Superior temporal gyrus (tissue), 1 donor: ENCODE measurements at regions not wholly inside any gene's neighbourhood (a gene's known extent, or its start where the extent isn't known, plus 50 kb on each side); places are given as distances from the start of the nearest gene placed in this dataset.
"Not testable (repeated sequence)": the region's sequence is repeated elsewhere in the genome, so short reads cannot be mapped to it uniquely, and the experiment has no call there.

Experiments
- DNase-seq: peaks from one replicate; pipeline ENCODE4 v3.0.0-alpha.2; 2016; ENCODE audit errors: extremely low spot score

GRCh38 chr10:3961082-3961481 lies 176.1 kb upstream of the KLF6 start:
- DNase-seq: no peak

- DNase-seq: no peak
Measured at GRCh38 chr10:3960496-3960895, 175.5 kb upstream of the KLF6 start.

GRCh38 chr10:3959370-3960325 lies 174.6 kb upstream of the KLF6 start:
- DNase-seq: no peak

- DNase-seq: no peak
Measured at GRCh38 chr10:3958472-3958996, 173.5 kb upstream of the KLF6 start.

GRCh38 chr10:3955955-3956617 lies 171.1 kb upstream of the KLF6 start:
- DNase-seq: no peak

GRCh38 chr10:3955493-3955892 lies 170.5 kb upstream of the KLF6 start:
- DNase-seq: no peak

GRCh38 chr10:3954615-3955014 lies 169.6 kb upstream of the KLF6 start:
- no peak for DNase-seq

DNA sequence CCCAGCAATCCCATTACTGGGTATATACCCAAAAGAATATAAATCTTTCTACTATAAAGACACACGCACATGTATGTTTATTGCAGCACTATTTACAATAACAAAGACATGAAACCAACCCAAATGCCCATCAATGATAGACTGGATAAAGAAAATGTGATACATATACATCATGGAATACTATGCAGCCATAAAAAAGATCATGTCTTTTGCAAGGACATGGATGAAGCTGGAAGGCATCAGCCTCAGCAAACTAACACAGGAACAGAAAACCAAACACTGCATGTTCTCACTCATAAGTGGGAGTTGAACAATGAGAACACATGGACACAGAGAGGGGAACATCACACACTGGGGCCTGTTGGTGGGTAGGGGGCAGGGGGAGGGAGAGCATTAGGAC lies 169.0 kb upstream of the KLF6 start:
- DNase-seq: not testable (repeated sequence)

- DNase-seq: no peak
Measured at GRCh38 chr10:3951993-3952392, 167.0 kb upstream of the KLF6 start.

- DNase-seq: no peak
Measured at GRCh38 chr10:3950676-3951275, 165.8 kb upstream of the KLF6 start.

DNA sequence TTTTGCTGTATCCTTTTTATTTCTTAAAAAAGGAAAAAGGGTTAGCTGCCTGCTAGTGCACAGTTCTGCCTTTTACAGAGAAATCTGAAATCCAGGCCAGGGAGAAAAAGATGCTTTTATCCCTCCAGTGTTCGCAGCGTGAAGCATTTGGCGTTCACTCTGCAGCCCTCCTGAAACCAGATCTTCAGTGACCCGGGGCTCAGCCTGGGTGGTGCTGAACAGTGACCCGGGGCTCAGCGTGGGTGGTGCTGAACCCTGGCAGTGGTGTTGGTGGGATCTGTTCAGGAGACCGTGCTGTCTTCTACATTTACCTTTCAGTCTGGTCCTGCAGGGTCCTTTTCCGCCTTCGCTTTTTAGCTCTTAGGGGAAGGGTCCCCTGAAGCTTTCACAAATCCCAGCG lies 164.7 kb upstream of the KLF6 start:
- DNase-seq: no peak

- DNase-seq: no peak
Measured at GRCh38 chr10:3948843-3949242, 163.8 kb upstream of the KLF6 start.

DNA sequence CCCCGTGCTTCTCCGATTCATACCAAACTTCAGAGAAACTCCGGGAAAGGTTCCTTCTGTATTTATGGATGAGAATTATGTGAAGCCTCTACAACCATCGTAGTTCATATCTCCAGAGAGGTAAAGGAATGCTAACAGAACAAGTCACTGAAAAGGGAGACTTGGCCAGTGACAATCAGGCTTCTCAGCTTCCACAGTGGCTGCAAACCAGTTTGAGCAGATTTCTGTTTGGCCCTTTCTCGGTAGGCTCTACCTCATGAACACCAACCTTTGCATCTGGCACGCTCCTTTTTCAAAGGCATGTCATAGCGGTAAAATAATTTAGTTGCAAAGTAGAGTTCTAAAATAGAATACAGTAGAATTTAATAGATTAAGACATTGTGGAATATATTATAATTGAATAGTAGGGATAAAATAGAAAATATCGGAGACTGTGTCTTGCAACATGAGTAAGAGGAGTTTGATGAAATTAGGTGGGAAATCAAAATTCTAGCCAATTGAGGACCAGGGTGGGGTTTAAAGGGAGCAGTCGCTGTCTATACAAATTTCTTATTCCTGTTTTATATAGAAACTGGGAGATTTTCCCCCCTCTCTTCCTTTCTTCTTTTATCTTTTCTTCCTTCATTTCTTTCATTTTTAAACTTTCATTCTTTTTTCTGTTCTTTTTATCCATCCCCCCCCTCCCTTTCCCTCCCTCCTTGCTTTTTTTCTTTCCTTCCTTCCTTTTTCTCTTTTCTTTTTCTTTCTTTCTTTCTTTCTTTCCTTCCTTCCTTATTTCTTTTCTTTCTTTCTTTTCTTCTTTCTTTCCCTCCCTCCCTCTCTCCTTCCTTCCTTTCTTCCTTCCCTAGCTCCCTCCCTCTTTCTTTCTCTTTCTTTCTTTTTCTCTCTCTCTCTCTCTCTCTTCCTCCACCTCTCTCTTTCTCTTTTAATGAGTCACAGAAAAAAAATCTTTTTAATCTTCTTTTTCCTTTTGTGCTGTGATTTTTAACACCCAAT lies 161.5 kb upstream of the KLF6 start:
- DNase-seq: no peak

DNA sequence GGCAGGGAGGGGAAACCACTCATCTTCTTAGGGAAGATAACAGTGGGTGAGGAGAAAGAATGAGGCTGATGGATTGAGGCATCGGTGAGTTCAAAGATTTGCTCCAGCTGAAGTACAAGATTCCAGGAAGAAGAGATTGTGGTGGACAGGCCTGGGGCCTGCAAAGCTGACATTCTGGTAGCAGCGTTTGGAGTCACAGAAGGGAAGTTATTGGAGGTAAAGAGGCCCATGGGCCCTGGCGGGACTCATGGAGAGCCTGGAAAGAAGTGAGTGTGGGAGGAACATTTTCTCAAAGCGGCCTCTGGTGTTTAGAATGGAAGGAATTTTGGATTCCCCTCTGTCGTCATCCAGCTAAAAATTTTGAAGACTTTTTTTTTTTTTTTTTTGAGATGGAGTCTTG lies 160.0 kb upstream of the KLF6 start:
- no peak for DNase-seq

DNA sequence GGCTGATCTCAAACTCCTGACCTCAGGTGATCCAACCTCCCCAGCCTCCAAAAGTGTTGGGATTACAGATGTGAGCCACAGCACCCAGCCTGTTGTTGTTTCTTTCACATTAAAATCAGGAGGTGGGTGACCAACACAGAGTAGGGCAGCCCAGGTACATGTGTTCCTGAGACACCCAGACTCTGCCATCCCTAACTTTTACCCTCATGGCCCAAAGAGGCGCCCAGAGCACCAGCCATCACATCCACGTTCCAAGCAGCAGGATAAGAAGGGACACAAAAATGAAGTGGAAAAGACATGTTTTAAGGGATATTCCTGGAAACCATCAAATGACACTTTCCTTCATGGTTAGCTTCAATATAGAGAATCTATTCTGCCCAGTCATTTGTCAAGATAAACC lies 159.6 kb upstream of the KLF6 start:
- no peak for DNase-seq

DNA sequence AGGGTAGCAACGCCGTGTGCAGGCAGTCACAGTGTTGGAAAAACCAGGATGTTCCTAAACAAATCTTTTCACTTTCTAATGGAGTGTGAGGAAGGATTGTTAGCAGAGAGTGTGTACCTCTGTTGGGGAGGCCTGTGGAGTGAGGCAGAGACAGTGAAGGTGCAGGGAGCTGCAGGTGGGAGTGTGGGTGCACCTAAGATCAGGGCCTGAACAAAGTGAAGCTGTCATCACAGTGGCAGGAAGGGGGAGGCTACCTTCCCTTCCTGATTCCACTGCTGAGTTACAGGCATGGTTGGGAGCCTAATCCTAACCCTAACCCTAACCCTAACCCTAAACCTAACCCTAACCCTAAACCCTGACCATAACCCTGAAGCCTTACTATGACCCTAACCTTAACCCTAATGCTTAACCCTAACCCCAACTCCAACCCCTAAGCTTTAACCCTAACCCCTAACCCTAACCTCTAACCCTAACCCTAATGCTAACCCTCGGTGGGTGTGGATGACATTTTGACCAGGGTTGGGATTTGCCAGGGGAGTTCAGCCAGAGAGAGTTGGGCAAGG lies 158.8 kb upstream of the KLF6 start:
- no peak for DNase-seq

DNA sequence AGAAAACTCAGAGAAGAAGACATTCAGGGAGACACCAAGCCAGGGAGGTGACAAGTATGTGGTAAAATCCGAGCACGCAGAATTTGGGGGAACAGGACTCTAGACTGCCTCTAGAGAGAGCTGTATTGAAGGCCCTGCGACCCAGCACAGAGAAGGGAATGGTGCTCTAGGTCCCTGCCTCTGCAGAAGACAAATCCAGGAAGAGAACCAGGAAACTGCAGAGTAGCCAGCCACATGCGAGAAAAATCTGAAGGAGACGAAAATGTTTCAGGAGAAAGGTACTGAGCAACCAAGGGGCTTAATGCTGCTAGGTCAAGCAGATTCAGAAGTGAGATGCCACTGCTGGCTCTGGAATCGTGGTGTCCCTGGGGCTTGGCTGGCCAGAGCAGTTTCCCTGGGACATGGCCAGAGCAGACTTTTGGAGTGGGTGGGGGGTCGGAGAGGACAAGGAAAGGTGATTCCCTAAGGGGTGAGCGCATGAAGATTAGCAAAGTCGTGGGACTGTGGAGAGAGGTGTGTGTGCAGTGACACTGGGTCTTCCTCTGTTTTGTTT lies 158.0 kb upstream of the KLF6 start:
- DNase-seq: no peak

DNA sequence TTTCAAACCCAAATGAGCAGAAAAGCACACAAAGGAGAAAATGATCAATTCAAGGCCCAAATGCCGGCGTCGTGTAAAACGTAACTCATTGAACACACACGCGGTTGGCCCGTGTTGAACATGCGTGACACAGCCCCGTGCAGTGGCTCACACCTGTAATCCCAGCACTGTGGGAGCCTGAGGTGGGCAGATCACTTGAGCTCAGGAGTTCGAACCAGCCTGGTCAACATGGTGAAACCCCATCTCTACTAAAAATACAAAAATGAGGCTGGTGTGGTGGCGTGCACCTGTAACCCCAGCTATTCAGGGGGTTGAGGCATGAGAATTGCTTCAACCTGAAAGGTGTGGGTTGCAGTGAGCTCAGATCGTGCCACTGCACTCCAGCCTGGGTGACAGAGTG lies 156.7 kb upstream of the KLF6 start:
- DNase-seq: no peak

DNA sequence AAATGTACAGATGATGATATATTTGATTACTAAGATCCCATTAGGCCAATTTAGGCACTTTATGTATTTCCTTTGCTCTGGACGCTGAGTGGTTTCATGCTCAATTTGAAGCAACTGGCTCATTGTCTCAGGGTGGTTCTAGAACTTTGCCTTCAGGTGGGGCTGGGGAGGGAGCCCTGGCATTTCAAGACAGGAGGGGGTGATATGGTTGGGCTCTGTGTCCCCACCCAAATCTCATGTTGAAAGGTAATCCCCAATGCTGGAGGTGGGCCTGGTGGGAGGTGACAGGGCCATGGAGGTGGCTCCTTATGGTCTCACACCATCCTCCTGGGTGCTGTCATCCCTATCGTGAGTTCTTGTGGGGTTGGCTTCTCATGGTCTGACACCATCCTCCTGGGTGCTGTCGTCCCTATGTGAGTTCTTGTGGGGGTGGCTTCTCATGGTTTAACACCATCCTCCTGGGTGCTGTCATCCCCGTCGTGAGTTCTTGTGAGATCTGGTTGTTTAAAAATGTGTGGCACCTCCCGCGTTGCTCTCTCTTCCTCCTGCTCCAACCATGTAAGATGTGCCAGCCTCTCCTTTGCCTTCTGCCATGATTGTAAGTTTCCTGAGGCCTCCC lies 151.5 kb upstream of the KLF6 start:
- no peak for DNase-seq

DNA sequence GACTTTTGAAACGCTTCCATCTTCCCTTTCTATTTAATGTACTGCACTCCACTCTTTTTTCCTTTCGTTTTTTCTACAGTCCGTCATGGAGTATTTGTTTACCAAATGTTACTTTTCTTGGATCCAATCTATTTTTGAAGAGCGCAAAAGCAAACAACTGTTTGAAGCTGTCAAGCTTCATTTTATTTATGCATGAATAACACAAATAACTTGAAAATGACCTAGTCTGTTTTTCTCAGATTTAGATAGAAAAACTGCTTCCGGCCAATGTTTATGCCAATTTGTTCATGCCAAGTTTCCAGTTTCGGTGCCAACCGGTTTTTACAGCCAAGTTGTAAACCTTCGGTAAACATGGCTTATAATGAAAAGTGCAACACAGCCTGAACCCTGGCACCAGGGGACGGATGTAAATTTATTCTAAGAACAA lies 150.9 kb upstream of the KLF6 start:
- no peak for DNase-seq
